Stimulated activated CD4-positive, alpha-beta T cell treated with anti-CD3 and anti-CD28 coated beads, Interleukin-2, amount 100 ng/mL, for 4 hours (primary cell): ENCODE measurements at regions not wholly inside any gene's neighbourhood (a gene's known extent, or its start where the extent isn't known, plus 50 kb on each side); places are given as distances from the start of the nearest gene placed in this dataset.
"Not testable (repeated sequence)": the region's sequence is repeated elsewhere in the genome, so short reads cannot be mapped to it uniquely, and the experiment has no call there.

Experiments used
- DNase-seq: peaks from one replicate; pipeline ENCODE4 v3.0.0-alpha.2; 2020; ENCODE audit warnings: low read depth

DNA sequence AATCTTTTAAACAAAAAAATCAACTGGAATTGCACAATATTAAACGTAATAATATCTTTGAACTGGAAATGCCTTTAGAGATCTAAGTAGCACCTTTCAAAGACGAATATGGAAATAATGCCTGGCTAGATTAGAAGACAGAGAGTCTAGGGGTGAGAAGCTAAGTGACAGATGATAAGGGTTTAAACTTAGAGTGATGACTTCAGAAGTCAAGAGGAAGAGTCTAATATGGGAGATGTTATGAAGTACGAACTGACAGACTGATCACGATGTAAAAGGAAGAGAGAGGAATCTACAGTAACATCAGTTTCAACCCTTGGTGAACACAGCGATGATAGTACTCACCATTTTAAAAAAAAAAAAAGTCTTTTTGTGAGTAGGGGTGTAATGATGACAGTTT, 57.9 kb downstream of the HINT1 start:
- no peak for DNase-seq

DNA sequence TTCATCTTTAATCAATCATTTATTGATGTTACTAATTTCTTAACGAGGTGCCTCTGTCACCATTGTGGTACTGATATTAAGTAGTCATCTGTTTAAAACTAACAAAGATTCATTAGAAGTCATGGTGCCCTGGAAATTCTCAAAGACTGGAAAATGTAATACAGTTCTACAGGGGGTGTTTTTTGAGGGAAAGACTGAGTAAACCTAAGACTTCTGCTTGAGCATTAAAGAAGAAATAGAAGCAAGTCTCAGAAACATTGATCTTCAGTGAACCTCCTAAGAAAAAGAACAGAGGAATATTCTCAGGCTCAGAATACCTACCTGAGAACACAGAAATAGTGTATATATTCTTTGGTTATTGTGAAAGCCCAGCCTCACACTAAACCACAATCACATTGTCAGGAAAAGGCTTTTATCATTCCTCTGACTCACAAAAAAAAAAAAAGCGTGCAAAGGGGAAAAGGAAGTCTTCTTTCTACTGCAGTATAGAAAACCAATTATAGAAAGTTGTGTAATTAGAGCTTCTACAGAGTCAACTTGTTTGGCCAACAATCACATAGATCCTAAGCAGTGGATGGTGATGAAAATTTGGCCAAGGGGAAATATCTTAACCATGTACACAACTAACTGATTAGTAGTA, 60.8 kb downstream of the HINT1 start:
- no peak for DNase-seq

DNA sequence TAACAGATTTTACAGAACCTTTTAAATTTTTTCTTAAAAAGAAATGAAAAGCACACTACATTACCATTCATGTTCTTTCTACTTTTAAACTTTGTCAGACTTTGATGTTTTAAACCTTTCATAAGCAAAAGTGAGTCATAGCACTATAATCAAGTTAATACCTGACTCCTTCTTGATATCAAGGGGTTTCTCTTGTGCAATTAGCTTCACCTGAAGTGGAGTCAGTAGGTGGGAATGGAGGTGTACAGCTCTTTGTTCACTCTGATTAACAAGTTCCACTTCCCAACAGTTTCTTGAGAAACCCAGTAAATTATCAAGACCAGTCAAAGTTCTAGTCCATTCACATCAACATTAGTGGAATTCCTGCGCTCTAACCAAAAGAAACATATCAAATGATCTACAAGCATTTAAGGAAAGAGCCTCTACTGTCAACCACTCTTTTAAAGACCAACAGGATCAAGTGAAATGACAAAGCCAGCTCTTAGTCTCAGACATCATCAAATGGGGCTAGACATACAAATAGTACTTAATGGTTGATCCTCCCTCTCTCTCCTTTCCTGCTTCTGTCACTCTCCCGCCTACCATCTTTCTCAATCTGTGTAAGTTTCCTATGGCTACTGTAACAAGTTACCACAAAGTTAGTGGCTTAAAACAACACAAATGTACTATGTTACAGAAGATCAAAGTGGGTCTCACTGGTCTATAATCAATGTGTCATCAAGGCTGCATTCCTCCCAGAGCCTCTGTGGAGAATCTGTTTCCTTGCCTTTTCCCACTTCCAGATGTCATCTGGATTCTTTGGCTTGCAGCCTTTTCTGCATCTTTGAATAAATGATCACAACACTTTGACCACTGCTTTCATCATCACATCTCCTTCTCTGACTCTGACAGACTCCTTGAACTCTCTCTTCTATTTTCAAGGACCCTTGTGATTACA, 68.0 kb downstream of the HINT1 start:
- DNase-seq = no peak

DNA sequence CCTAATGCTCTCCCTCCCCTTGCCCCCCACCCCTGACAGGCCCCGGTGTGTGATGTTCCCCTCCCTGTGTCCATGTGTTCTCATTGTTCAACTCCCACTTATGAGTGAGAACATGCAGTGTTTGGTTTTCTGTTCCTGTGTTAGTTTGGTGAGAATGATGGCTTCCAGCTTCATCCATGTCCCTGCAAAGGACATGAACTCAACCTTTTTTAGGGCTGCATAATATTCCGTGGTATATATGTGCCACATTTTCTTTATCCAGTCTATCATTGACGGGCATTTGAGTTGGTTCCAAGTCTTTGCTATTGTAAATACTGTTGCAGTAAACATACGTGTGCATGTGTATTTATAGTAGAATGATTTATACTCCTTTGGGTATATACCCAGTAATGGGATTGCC, 69.5 kb downstream of the HINT1 start:
- not testable (repeated sequence) for DNase-seq

DNA sequence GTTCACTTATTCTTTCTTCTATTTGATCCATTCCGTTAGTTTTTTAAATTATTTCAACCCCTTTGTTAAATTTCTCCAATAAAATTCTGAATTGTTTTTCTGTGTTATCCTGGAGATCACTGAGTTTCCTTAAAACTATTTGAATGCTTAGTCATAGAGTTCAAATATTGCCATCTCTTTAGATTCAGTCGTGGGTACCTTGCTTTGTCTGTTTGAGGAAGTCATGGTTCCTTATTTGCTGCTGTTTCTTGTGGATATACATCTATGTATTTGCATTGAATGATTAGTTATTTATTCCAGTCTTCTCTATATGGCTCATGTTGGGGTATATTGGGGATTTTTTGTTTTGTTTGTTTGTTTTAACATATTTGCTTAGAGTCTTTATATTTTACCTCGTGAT, 80.6 kb downstream of the HINT1 start:
- no peak for DNase-seq

DNA sequence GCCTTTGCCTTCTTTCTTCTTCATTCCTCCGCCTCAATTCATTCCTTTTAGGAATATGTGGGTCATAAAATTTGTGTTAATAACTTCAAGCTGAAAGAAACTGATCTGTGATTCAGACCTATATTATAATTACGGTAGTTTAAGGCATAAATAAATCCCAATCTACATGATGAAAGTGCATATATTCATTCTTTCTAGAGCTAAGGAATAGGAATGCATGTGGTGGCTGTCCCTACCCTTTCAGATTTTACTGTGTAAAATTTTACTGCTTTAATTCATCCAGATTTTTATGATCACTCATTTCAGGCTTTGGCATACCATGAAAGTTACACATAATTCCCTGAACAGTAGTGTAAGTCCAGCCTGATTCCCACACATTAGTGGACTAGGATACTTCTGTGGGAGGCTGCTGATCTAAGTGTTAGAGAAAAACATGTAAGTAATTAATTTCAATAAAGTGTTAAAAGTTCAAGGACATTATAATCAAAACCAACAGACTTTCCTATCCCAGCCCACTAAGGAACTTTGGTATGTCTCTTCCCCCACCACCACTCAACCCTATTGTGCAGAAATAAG, 83.1 kb downstream of the HINT1 start:
- DNase-seq = no peak

DNA sequence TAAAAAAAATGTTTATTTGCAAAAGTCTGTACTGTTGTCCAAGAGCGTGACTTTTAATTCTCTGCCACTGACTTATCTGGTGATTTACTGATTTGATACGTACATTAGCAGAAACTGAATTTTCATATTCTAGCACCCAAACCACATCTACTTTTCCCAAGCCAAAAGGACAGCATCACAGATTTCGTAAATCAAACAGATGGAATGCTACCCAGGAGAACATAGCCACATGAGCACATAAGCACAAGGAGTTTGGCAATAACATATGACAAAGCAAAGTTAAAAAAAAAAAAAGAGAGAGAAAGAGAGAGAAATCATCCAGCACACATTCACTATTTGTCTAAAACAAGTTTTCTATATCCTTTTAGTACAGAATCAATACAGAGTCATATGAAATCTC, 83.7 kb downstream of the HINT1 start:
- DNase-seq = no peak

DNA sequence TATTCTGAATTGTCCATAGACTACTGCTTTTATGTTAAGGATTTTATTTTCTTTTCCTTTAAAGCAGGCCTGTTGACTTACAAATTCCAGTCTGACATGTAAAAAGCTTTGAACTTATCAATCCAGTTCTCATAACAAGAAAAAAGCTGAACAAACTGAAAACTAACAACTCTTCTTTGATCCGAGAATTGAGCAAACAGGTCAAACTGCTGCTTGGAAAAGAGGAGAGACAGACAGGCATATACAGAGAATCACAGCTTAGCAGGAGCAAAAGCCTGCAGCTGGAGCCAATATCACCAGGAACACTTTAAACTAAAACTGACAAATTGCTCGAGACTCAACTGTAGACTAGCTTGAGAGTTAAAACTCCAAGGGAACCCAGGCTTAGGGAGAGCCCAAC, 85.8 kb downstream of the HINT1 start:
- DNase-seq = no peak

DNA sequence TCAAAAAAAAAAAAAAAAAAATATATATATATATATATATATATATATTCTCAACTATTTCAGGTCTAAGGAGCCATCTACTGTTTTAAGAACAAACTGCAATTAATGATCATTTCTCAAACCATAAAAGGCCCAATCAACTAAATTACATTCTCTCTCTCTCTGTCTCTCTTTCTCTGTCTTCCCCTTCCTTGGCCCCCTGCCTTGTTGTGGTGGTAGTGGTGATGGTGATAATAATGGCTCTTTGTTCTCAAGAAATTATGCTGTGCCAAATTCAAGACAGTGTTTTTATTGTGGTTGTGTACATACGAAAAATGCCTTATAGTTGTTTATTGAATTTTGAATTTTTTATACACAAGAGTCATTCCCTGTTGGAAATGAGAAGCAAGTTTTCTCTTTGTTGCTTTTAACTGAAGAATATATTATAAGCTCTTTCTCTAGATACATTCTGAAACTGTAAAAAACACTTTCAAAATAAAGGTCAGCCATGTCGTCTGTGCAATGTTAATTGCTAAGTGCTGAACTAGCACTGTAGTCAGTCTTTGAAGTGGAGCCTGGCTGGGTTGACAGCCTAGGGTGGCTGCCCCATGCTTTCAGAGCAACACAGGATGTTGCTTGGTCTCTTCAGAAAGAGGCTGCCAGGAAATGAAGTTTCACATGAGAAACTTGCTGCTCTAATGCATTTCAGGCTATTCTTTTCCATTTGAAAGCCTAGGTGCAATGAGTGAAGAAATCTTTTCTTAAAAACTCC, 96.0 kb downstream of the HINT1 start:
- peak; percentile 29 for DNase-seq

DNA sequence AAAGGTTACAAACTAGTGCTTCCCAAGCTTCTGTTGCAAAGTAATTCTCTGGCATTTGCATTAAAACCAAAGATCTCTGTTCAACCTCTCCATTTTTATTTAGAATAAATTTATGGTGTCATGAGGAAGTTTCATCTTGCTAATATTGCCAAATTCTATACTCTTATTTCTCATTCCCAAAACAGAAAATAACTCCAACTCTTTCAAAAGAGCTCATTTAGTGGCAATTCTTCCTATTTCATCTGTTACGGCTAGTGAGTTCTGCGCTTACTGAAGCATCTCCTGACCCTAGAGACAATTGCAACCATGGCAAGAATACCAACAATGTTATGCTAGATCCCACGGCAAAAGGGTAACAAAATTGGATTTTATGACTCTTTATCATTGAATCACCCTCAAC, 97.0 kb downstream of the HINT1 start:
- DNase-seq = no peak

DNA sequence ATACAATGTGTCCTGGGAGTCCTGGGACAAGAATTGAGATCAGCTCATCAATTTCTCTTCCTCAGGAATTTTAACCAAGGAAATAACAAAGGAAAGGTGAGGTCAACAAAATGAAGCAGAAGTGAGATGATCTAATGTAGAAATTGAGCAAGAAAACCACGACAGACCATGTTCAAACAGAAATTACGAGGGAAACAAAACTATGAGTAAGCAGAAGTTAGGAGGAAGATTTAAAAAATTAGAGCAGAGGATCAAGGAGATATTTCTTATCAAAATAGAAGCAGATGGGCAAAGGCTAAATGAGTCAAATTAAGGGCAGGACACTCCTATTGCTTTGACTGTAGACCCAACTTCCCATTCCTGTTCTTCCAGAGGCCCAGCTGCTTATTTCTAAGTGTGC, 97.4 kb downstream of the HINT1 start:
- no peak for DNase-seq

DNA sequence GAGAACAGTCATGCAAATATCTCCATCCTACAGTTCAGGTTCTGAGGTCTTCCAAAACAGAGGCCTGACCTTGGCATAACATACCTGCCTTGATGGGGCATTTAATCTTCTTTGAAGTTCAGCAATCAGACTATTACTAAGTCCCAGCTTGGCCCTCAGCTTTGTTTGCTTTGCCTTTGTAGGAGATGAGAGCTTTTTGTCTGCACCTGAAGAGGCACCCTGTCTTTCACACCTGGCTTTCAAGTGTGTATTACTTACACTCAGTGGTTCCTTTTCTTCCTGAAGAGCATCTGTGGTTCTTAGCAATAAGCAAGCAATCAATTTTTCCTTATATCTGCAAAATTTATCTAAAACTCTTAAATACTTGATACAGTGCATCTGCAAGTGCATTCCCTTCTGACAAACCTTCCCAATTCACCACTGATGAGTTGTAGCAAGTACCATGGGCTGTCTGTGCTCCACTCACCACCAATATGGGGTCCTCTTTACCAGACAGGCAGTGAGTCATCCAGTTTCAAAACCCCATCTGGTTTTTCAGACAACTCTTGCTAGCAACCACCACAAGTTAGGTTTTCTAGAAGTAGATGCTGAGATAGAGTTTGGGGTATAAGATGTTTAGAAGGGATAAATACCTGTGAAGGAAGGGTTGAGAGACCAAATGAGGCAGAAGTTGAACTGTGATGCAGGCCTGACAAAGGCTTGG, 100.2 kb downstream of the HINT1 start:
- no peak for DNase-seq

DNA sequence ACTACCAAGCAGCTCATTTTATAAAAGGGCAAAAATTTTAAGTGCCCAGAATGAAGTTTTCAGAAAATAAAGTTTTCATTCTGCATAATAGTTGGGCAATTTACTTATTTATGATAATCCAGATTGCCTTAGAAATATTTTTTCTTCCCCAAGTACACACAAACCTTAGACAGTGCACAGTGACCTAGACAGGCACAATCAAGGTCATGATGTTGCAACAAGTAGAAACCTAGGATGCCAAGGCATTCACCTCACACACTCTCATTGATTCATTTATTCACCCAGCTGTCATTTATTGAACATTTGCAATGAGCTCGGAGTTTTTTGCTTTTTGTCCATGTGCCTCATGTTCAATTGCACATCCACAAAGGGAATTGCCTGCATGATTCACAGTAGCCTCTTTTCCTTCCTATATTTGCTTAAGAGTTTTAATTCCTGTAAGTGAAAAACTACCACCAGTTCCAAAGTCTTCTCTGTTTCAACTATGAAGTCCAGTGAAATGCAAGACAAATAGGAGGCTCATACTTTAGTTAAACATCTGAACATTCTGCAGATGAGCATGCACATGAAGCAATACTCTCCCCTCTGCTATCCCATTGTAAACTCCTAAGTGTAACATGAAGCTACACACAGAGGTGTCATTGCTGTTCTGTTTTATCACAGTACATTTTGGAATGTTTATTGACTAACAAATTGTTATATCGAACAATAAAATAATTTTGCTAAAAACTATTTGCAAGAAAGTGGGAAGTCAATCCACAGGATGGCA, 122.9 kb downstream of the HINT1 start:
- no peak for DNase-seq

DNA sequence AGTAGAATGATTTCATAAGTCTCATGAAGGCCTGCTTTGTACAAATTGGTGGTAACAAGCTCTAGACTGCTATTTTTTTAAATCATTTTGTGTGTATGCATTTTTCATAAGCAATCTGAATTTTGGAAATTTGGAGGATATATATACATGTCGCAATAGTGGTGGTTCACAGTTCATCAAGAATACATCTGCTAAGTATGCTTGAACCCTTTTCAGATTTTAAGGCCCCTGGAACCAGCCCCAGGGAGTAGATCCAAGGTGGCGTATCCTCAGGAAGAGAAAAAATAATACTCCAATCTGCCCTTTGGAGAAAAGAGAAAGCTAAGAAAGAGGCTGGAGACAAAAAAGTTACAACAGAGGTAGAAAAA, 141.6 kb downstream of the HINT1 start:
- DNase-seq = no peak

DNA sequence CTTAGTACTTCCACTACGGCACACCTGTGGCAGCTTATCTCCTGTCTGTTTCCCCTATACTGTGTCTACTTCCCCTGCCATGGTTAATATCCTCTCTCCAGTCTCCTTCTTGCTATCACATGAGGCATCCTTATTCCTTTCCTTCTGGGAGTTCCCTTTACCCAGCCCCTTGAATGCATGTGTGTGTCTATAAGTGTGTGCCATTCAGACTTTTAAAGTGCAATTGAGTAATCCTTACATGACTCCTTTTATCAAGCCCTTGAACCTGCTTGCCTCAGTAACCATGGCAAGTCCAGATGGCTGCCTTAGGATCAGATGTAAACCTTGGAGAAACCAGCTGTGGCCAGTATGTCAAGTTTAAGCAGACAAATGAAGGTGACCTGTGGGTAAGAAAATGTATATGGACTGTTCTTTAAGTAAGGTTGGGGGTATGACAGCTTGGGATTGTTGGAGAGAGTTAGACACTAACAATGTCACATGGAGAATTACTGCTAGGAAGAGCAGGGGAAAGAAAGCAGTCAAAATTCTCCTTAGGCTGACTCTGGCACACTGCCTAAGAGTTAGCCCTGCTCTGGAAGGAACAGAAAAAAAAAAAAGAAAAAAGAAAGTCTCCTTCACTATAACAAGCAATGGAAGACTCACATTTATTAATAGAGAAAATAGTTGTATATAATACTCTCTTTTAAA, 142.1 kb downstream of the HINT1 start:
- DNase-seq = no peak

DNA sequence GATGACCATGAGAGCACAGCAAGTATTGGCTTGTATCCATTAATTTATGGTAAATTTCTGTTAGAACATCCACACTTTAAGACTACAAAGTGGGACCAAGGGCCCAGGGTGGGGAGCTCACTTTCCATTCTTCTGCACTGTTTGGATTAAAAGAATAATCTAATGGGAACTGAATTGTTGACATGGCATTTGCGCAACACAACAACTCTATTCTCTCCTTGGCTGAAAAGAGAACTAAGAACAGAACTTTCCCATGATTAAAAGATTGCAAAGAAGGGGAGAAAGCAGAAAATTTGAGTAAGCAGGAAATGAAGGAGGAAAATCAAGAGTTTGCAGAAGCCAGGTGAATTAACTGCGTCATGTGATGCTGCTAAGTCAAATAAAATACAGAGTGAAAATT, 143.4 kb downstream of the HINT1 start:
- DNase-seq = no peak

DNA sequence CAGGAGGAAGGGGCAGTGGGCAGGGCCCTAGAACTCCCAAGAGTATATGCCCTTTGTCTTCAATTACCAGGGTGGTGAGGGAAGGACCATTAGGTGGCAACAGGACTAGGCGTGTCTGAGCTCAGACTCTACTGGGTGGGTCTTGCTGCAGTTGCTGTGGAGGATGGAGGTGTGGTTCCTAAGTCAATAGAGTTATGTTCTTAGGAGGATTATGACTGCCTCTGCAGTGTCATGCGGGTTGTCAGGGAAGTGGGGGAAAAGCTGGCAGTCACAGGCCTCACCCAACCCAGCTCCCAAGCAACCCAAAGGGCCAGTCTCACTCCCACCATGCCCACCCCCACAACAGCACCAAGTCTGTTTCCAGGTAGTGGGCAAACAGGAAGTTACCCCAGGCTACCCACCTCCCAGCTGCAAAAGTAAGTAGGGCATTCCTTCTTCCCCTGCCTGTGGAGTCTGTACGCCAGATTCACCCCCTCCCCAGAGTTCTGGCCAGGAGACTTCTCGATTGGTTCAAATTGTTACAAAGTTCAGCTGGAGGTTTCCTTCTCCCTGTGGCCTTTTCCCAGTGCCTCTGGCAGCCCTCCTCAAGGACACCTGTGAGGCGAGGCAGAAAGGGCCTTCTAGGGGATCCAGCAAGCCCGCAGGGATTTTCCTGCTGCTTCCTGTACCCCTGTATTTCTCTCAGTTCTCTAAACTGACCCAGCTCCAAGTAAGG, 145.3 kb downstream of the HINT1 start:
- DNase-seq = no peak

DNA sequence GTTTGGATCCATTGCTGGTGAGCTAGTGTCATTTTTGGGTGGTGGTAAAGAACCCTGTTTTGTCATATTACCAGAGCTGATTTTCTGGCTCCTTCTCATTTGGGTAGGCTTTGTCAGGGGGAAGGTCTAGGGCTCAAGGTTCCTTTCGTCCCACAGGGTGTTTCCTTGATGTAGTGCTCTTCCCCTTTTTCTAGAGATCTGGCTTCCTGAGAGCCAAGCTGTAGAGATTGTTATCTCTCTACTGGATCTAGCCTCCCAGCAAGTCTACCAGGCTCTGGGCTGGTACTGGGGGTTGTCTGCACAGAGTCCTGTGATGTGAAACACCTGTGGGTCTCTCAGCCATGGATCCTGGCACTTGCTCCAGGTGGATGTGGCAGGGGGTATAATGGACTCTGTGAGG, 145.9 kb downstream of the HINT1 start:
- no peak for DNase-seq

DNA sequence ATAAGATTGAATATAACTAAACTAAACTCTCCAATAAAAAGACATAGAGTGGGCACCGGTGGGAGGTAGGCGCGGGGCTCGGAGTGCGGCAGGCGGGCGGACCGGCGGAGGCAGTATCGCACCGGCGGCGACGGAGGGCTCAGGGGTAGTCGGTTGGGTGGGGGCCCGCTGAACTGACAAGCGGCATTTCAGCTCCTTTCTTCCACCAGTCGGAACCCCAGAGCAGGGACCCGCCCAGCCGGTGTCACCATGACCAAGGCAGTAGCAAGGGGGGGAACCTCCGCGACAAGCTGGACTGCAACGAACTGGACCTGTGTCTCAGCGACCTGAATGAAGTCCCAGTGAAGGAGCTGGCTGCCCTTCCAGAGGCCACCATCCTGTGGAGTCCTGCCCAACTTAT, 156.7 kb downstream of the HINT1 start:
- no peak for DNase-seq
